NOMO-1 (cell line): ENCODE measurements at regions not wholly inside any gene's neighbourhood (a gene's known extent, or its start where the extent isn't known, plus 50 kb on each side); places are given as distances from the start of the nearest gene placed in this dataset.

Experiments used
- DNase-seq, 2 experiments: peaks; one replicate each; lab custom pipeline; 2025; ENCODE audit not compliant: unreplicated experiment in 2 of 2; lab: John Stamatoyannopoulos, UW

GRCh38 chr4:180698550-180699195 is 1544.5 kb upstream of the TENM3 start:
- DNase-seq, result no peak

- DNase-seq, result no peak
Observed at GRCh38 chr4:180706766-180707165, 1536.4 kb upstream of the TENM3 start.

GRCh38 chr4:180710628-180711337 is 1532.4 kb upstream of the TENM3 start:
- no peak for DNase-seq

GRCh38 chr4:180717451-180718033 is 1525.7 kb upstream of the TENM3 start:
- peak; percentile 16 to 55 for DNase-seq

- DNase-seq, result no peak
Observed at GRCh38 chr4:180721356-180721755, 1521.8 kb upstream of the TENM3 start.

- no peak for DNase-seq
Observed at GRCh38 chr4:180726611-180727010, 1516.6 kb upstream of the TENM3 start.

- no peak for DNase-seq
Observed at GRCh38 chr4:180727478-180727877, 1515.7 kb upstream of the TENM3 start.

GRCh38 chr4:180734753-180735432 is 1508.3 kb upstream of the TENM3 start:
- DNase-seq, result no peak

- DNase-seq, result no peak
Observed at GRCh38 chr4:180741703-180742102, 1501.5 kb upstream of the TENM3 start.

- DNase-seq, result no peak
Observed at GRCh38 chr4:180745019-180745418, 1498.2 kb upstream of the TENM3 start.

GRCh38 chr4:180751009-180751408 is 1492.2 kb upstream of the TENM3 start:
- DNase-seq, result no peak

- DNase-seq, result no peak
Observed at GRCh38 chr4:180757927-180758326, 1485.3 kb upstream of the TENM3 start.

GRCh38 chr4:180766045-180766444 is 1477.2 kb upstream of the TENM3 start:
- no peak for DNase-seq

GRCh38 chr4:180766944-180767729 is 1476.1 kb upstream of the TENM3 start:
- no peak for DNase-seq

- no peak for DNase-seq
Observed at GRCh38 chr4:180768610-180769009, 1474.6 kb upstream of the TENM3 start.

GRCh38 chr4:180769791-180770190 is 1473.4 kb upstream of the TENM3 start:
- DNase-seq, result no peak

- no peak for DNase-seq
Observed at GRCh38 chr4:180770265-180770664, 1472.9 kb upstream of the TENM3 start.

GRCh38 chr4:180784940-180785339 is 1458.3 kb upstream of the TENM3 start:
- no peak for DNase-seq

GRCh38 chr4:180788729-180789128 is 1454.5 kb upstream of the TENM3 start:
- DNase-seq, result peak; percentile 10 to 21

- no peak for DNase-seq
Observed at GRCh38 chr4:180789929-180790328, 1453.3 kb upstream of the TENM3 start.

- no peak for DNase-seq
Observed at GRCh38 chr4:180790471-180790870, 1452.7 kb upstream of the TENM3 start.
